Stimulated activated CD4-positive, alpha-beta T cell treated with anti-CD3 and anti-CD28 coated beads, Interleukin-4, amount 100 ng/mL, for 1 hour (primary cell): ENCODE measurements at regions not wholly inside any gene's neighbourhood (a gene's known extent, or its start where the extent isn't known, plus 50 kb on each side); places are given as distances from the start of the nearest gene placed in this dataset.

ENCODE experiments used
- DNase-seq: peaks from one replicate; pipeline ENCODE4 v3.0.0-alpha.2; 2020

DNA sequence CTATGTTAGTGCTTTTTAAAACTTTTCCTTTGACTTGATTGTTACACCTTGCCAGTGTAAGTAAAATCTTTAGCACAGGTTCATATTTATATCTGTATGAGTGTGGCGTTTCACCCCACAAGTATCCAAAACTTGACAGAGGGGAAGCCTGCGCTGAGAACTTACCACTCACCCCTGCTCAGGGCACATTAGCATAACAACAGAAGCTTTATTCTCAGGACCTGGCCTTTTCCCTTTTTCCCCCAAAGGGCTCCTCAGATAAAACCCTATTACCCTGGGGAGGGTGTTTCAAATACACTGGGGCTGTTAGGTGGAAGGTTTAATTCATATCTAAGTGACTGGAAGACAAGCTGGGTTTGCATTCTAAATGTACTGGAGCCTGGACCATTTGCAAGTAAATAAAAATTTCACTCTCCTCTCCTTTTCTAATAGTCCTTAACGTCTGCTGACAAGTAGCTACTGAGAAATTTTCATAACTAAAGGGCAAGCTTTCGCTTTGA, 276.6 kb downstream of the RNF152 start:
- no peak for DNase-seq

DNA sequence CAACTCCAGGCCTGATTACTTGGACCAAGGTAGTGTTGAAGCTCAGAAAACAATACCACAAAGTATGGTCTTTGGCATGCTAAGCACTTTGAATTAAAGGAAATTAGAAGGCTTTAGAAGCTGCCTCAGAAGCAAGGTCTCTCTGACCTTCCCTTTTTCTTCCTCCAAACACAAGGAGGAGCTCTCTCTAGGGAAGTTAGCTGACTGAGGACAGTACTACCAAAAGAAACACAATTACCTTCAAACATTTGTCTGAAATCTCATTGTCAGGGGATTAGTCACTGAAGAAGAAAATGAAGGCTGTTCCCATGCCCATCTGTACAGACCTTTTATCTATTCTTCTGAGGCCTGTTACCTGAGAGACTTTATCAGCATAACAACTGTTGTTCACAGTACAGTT, 279.3 kb downstream of the CDH20 start:
- DNase-seq: no peak

DNA sequence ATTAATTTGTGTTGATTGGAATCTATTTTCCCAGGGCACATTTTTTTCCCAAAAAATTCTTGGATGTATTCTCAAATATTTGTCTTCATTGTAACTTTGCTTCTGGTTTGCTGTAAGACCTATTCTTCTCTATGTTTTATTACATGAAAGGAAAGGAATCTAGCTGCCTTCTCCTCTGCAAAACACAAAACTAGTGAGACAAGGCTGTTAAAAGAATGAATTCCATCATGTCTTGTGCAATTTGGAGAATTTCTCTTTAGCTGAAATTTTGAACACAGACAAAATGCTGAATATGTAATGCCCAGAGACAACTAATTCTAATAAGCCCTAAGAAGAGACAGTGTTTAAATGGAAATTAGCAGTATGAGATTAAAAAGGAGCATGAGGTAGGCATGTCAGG, 275.9 kb downstream of the CDH20 start:
- no peak for DNase-seq

DNA sequence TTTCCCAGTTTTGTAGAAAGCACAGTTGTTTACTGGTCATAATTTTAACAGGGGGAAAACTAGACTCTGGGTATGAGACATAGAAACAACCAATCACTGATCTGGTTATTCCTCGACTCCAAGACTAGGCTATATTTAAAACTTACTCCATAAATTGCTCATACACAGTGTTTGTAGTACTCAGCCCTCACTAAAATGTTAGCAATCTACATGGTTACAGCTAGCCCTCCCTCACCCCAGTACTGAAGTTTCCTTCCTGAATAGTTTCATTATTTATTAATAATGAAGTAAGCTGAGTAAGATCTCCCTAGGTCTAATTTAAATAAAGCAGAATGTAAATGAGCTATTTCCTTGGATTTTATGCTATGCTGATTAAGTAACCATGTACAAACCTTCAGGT, 275.1 kb downstream of the CDH20 start:
- DNase-seq: no peak

DNA sequence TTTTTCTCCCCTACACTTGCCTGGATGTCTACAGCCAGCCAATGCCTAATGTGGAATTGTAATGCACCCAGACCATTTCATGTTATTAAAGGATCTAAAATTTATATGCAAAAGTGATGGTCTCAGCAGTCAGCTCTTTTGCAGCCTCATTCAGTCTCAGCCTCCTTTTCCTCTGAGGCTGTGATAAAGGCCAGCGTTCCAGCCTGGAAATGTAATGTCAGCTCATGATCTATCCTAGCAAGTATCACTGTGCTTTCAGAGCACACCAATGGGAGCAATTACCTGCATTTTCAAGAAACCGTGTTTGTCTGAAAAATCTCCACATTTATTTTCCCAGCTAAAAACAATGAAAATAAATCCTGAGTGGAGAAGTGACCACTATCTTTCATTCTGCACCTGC, 274.6 kb downstream of the CDH20 start:
- DNase-seq: no peak

DNA sequence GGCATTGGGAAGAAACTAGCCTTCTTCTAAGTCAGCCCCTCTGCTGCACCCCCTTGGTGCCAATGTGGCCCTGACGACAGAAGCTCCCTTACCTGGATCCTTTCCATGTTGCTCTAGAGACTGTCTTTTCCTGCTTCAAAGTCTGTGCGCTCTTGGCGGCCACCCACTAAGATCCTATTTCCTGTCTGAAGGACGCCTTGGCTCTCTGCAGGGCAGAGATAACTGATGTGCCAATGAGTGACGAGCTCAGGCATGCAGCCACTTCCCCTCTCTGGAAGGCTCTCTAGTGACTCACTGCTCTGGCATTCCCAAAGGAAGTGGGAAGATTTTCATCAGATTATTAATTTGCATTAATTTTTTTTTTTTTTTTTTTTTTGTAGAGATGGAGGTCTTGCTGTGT, 273.5 kb downstream of the CDH20 start:
- DNase-seq: no peak

DNA sequence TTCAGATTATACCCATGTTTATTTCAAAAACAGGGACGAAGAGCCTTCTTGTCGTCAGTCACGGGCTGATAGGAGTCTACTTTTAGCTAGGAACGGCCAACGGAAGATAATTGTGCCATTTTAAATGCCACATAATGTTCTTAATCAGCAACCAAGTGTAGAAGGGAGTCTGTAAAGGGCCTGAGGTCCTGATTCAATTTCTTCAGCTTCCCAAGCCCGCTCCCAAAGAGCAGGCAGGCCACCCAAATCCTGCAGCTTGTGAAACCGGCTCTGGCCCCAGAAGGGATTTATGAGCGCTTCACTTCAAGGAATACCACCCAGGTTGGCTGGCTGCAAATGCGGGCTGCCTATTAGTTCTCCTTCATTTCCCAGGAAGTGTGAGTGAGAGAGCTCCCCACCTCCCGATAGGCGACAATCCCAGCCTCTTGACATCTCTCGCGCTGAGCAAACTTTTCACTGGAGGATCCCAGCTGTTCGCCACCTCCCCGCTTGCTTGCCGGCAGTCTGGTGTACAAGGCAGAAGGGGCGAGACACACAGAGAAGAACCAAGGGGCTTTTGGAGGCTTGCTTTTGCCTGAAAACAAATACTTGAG, 272.9 kb downstream of the CDH20 start:
- no peak for DNase-seq

DNA sequence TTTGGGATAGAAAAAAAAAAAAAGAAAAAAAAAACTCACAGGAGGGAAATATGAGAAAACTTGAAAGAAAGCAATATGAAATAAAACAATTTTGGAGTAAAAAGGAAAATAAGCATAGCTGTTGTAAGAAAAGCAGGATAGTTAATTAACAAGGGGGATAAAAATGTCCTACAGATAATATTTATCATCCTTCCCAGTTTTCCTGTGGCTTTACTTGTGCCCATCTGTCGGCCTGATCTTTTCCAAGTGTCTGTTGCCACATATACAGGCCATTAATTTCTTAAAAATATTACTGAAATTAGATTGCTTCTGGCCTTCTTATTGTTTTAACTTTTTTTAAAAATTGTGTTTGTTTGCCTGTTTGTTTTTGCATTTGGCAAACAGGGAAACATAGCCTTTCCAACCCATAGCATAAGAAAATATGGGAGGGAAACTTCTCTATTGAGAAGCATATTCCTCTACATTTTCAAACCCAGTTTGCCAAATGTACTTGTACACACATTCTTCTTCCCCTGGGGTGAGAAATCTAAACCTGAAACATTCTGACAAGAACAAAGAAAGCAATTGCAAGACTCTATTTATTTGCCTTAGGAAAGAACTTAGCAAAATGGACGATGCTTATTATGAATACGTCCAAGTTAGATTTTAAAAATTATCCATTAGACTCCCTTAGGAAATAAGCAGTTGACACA, 272.3 kb downstream of the CDH20 start:
- DNase-seq: no peak
